Activated naive CD8-positive, alpha-beta T cell treated with anti-CD3 and anti-CD28 coated beads, Interleukin-2, amount 10 ng/mL, durations not matched to agents 7 days and 5 days (primary cell): ENCODE measurements at regions not wholly inside any gene's neighbourhood (a gene's known extent, or its start where the extent isn't known, plus 50 kb on each side); places are given as distances from the start of the nearest gene placed in this dataset.
"Not testable (repeated sequence)": the region's sequence is repeated elsewhere in the genome, so short reads cannot be mapped to it uniquely, and the experiment has no call there.

Experiments used
- ATAC-seq: fragments of 150-1000 bp; cut with Tn5 transposase; one replicate; pipeline ENCODE4 v1.10.0; 2021; ENCODE audit warnings: low read depth, moderate library complexity
- POLR2A ChIA-PET: fragments of 350-600 bp; sonication (Branson Sonifier 250); formaldehyde crosslinking; loops from one replicate; lab custom pipeline; 2021; ENCODE audit warnings: antibody characterized with exemption; lab: Charles Lee
- DNase-seq: peaks from one replicate; pipeline ENCODE4 v3.0.0; 2021
- H3K27ac Mint-ChIP-seq: one replicate; pipeline ENCODE4 v1.8.0; 2022; ENCODE audit warnings: mild to moderate bottlenecking, mixed read lengths
- H3K27me3 Mint-ChIP-seq: one replicate; pipeline ENCODE4 v1.8.0; 2022; ENCODE audit warnings: mild to moderate bottlenecking, moderate library complexity, mixed read lengths
- H3K36me3 Mint-ChIP-seq: one replicate; pipeline ENCODE4 v1.8.0; 2021; ENCODE audit warnings: mild to moderate bottlenecking, mixed read lengths
- H3K4me1 Mint-ChIP-seq: one replicate; pipeline ENCODE4 v1.8.0; 2021; ENCODE audit warnings: mixed read lengths
- H3K4me3 Mint-ChIP-seq: one replicate; pipeline ENCODE4 v1.8.0; 2022; ENCODE audit warnings: mild to moderate bottlenecking, moderate library complexity, mixed read lengths
- H3K9me3 Mint-ChIP-seq: one replicate; pipeline ENCODE4 v1.8.0; 2021; ENCODE audit warnings: mixed read lengths

DNA sequence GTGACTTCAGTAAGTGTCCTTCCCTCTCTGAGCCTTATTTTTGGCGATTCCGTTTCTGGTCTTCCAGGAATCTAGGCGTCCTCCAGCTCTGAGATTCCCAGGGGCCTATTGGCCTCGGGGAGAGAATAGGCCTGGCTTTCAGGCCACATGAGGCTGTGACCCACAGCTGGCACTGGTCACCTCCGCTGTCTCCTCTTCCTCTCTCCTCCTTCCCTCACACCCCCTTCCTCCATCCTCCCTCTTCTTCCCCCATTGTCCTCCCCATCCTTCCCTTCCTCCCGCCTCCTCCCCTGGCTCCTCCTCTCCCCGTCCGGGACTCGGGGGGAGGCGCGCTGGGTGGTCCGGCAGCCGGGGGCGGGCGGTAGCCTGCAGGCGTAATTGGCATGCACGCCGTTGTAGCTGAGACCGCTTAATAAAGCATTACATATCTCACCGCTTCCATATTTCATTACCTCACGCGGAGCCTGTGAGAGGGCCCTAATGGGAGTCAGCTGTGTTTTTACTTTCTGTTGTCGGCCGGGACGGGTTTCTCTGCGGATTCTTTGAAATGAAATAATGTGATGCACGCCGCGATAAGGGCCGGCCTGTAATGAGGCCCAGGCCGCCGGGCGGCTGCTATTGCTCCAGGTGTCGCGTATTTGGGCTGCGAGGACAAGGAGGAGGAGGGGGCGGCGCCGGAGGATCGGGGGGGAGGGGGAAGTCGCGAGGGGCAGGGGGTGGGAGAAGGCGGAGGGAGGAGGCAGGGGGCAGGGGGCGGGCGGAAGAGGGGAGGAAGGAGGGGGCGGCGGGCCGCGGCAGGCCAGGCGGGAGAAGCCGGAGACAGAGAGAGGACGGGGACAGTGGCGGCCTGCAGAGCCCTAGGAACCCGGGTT is 95.3 kb downstream of the FOXD2 start:
- Mint-ChIP-seq H3K9me3 (peaks cover 11% of the 10 kb centered on the region), H3K4me1 (peaks cover 2% of the 10 kb centered on the region), H3K27me3 (peaks cover 55% of the 10 kb centered on the region), H3K4me3 (peak overlapping the region; percentile 70), H3K36me3 (peaks cover 2% of the 10 kb centered on the region), H3K27ac (no peak overlapping the region)
- POLR2A ChIA-PET, result no interaction called here
- DNase-seq (no peak), ATAC-seq (no peak)

- POLR2A ChIA-PET, result no interaction called here
- H3K27me3 Mint-ChIP-seq, result peaks cover 57% of the 10 kb centered on the region
These were observed 96.0 kb downstream of the FOXD2 start for GRCh38 chr1:47533793-47534328.

DNA sequence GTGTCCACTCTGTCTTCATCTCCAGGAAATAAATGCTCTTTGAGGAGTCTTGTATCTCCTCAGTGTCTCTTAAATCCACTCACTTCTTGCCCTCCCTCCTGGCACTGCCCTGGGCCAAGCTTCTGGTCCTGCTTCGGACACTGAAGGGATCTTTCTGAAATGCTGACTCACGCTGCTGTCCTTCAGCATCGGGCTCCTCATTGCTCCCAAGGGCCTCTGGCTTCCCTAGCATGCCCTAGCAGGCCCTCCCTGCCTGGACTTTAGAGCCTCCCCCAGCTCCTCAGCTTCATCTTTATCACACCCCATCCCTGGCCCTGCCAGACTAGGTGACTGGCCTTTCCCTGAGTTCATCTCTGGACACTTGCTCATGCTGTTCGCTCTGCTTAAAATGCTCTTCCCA is 96.6 kb downstream of the FOXD2 start:
- H3K27me3 Mint-ChIP-seq, result peaks cover 57% of the 10 kb centered on the region
- H3K36me3 Mint-ChIP-seq, result no peaks in the 10 kb centered on the region
- H3K4me3 Mint-ChIP-seq, result no peak overlapping the region
- no peak overlapping the region for H3K27ac Mint-ChIP-seq
- ATAC-seq (no peak), DNase-seq (no peak)
- peaks cover 9% of the 10 kb centered on the region for H3K9me3 Mint-ChIP-seq
- peaks cover 2% of the 10 kb centered on the region for H3K4me1 Mint-ChIP-seq
- POLR2A ChIA-PET, result no interaction called here

More at GRCh38 chr1:47533793-47534328, 96.0 kb downstream of the FOXD2 start:
- DNase-seq, result no peak
- Mint-ChIP-seq H3K9me3 (peaks cover 9% of the 10 kb centered on the region), H3K36me3 (no peaks in the 10 kb centered on the region), H3K27ac (no peak overlapping the region), H3K4me3 (no peak overlapping the region), H3K4me1 (peaks cover 2% of the 10 kb centered on the region)
- no peak for ATAC-seq

DNA sequence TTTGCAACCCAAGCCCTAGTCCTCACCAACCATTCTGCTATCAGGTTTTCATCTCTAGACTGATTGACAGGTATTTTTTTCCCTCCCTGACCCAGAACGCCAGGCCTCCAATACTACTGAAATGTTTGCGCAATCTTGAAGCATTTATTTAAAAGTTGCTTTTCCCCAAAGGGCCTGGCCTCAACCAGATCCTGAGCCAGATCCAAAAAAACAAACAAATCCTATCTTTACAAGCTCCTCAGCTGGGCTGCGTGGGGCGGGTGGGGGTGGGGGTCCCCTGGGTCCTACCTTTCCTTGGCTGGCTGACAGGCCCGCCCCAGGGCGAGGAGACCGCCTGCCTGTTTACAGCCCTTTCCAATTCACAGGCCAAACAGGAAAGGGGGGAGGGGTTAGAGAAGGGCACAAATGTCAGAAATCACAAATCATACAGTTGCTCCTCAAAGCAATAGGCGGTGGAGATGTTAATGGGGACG is 98.8 kb downstream of the FOXD2 start:
- DNase-seq (no peak), ATAC-seq (no peak)
- Mint-ChIP-seq H3K9me3 (peaks cover 2% of the 10 kb centered on the region), H3K4me3 (no peak overlapping the region), H3K27ac (no peak overlapping the region), H3K27me3 (peaks cover 55% of the 10 kb centered on the region), H3K4me1 (peaks cover 4% of the 10 kb centered on the region), H3K36me3 (no peaks in the 10 kb centered on the region)
- POLR2A ChIA-PET, result no interaction called here

DNA sequence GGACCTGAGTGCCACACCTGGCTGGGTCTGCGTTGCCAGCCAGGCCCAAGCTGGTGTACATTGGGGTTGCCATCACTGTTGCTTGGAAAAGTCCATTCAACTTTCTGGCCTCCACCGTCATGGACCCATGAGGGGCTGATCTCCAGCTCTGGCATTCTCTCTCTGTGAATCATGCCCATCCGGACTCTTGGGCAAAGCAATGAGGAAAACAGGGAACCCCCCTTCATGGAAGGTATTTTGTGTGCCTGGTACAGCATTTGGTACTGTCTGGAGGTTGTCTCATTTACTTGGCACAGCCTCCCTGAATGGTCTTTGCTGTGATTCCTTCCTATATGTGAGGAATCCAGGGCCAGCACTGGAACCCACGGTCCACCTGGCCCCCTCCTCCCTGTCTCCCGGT is 99.4 kb downstream of the FOXD2 start:
- DNase-seq (no peak), ATAC-seq (no peak)
- POLR2A ChIA-PET, result no interaction called here
- no peak overlapping the region for H3K27ac Mint-ChIP-seq
- no peak overlapping the region for H3K4me3 Mint-ChIP-seq
- peaks cover 54% of the 10 kb centered on the region for H3K27me3 Mint-ChIP-seq
- H3K9me3 Mint-ChIP-seq, result peaks cover 5% of the 10 kb centered on the region
- peaks cover 4% of the 10 kb centered on the region for H3K4me1 Mint-ChIP-seq
- H3K36me3 Mint-ChIP-seq, result no peaks in the 10 kb centered on the region

- H3K27ac Mint-ChIP-seq, result no peak overlapping the region
- DNase-seq (no peak), ATAC-seq (no peak)
- peaks cover 4% of the 10 kb centered on the region for H3K4me1 Mint-ChIP-seq
- no peak overlapping the region for H3K4me3 Mint-ChIP-seq
- H3K9me3 Mint-ChIP-seq, result peaks cover 5% of the 10 kb centered on the region
- no peaks in the 10 kb centered on the region for H3K36me3 Mint-ChIP-seq
- H3K27me3 Mint-ChIP-seq, result peaks cover 47% of the 10 kb centered on the region
- POLR2A ChIA-PET, result no interaction called here
These were observed 100.1 kb downstream of the FOXD2 start for GRCh38 chr1:47537966-47538365.

GRCh38 chr1:47538530-47538929 is 100.7 kb downstream of the FOXD2 start:
- DNase-seq, H3K36me3 Mint-ChIP-seq, H3K9me3 Mint-ChIP-seq, ATAC-seq, H3K4me3 Mint-ChIP-seq, POLR2A ChIA-PET, H3K27ac Mint-ChIP-seq, H3K4me1 Mint-ChIP-seq: not testable (repeated sequence)
- peaks cover 42% of the 10 kb centered on the region for H3K27me3 Mint-ChIP-seq

DNA sequence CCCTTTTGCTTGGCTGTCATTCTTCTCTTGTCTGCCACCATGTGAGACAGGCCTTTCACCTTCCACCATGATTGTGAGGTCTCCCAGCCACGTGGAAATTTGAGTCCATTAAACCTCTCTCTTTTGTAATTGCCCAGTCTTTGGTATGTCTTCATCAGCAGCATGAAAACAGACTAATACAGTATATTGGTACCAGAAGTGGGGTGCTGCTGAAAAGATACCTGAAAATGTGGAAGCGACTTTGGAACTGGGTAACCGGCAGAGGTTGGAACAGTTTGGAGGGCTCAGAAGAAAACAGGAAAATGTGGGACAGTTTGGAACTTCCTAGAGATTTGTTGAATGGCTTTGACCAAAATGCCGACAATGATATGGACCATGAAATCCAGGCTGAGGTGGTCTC is 103.9 kb downstream of the FOXD2 start:
- H3K4me1 Mint-ChIP-seq, DNase-seq, POLR2A ChIA-PET, H3K36me3 Mint-ChIP-seq, H3K9me3 Mint-ChIP-seq, H3K4me3 Mint-ChIP-seq, H3K27ac Mint-ChIP-seq, ATAC-seq: not testable (repeated sequence)
- H3K27me3 Mint-ChIP-seq, result peaks cover 25% of the 10 kb centered on the region

- peaks cover 25% of the 10 kb centered on the region for H3K27me3 Mint-ChIP-seq
- H3K4me1 Mint-ChIP-seq, H3K36me3 Mint-ChIP-seq, POLR2A ChIA-PET, H3K27ac Mint-ChIP-seq, H3K4me3 Mint-ChIP-seq, DNase-seq, ATAC-seq, H3K9me3 Mint-ChIP-seq: not testable (repeated sequence)
These were observed 105.2 kb downstream of the FOXD2 start for GRCh38 chr1:47543089-47543488.

GRCh38 chr1:47545912-47546483 is 108.2 kb downstream of the FOXD2 start:
- H3K27ac Mint-ChIP-seq, result no peak overlapping the region
- DNase-seq, result no peak
- H3K9me3 Mint-ChIP-seq, result peaks cover 5% of the 10 kb centered on the region
- peaks cover 14% of the 10 kb centered on the region for H3K27me3 Mint-ChIP-seq
- no peaks in the 10 kb centered on the region for H3K4me1 Mint-ChIP-seq
- POLR2A ChIA-PET, result no interaction called here
- no peak overlapping the region for H3K4me3 Mint-ChIP-seq
- no peaks in the 10 kb centered on the region for H3K36me3 Mint-ChIP-seq
- ATAC-seq, result no peak

GRCh38 chr1:47547753-47548573 is 110.1 kb downstream of the FOXD2 start:
- POLR2A ChIA-PET, result no interaction called here
- Mint-ChIP-seq H3K4me3 (no peak overlapping the region), H3K27me3 (peaks cover 7% of the 10 kb centered on the region), H3K4me1 (no peaks in the 10 kb centered on the region), H3K36me3 (no peaks in the 10 kb centered on the region), H3K9me3 (no peaks in the 10 kb centered on the region), H3K27ac (no peak overlapping the region)
- no peak for ATAC-seq
- no peak for DNase-seq

- Mint-ChIP-seq H3K27me3 (peaks cover 7% of the 10 kb centered on the region), H3K27ac (no peak overlapping the region), H3K4me1 (no peaks in the 10 kb centered on the region), H3K9me3 (no peaks in the 10 kb centered on the region), H3K36me3 (no peaks in the 10 kb centered on the region), H3K4me3 (no peak overlapping the region)
- POLR2A ChIA-PET, result no interaction called here
- no peak for ATAC-seq
- DNase-seq, result no peak
These were observed 110.8 kb downstream of the FOXD2 start for GRCh38 chr1:47548637-47549036.

- DNase-seq, result no peak
- no peak overlapping the region for H3K4me3 Mint-ChIP-seq
These were observed 111.7 kb downstream of the FOXD2 start for GRCh38 chr1:47549532-47549931.

More at GRCh38 chr1:47549532-47549931, 111.7 kb downstream of the FOXD2 start:
- no peaks in the 10 kb centered on the region for H3K9me3 Mint-ChIP-seq
- no peak for ATAC-seq
- H3K27me3 Mint-ChIP-seq, result peaks cover 7% of the 10 kb centered on the region
- no peaks in the 10 kb centered on the region for H3K4me1 Mint-ChIP-seq
- POLR2A ChIA-PET, result no interaction called here
- H3K36me3 Mint-ChIP-seq, result no peaks in the 10 kb centered on the region
- no peak overlapping the region for H3K27ac Mint-ChIP-seq
